OCI-LY1 (cell line): ENCODE measurements at regions not wholly inside any gene's neighbourhood (a gene's known extent, or its start where the extent isn't known, plus 50 kb on each side); places are given as distances from the start of the nearest gene placed in this dataset.
"Not testable (repeated sequence)": the region's sequence is repeated elsewhere in the genome, so short reads cannot be mapped to it uniquely, and the experiment has no call there.

ENCODE experiments used
- H2AFZ ChIP-seq: fragments of 200-600 bp; sonication (generic), shearing (Covaris generic); 2 replicates; pipeline ENCODE4 v1.6.0; 2014; ENCODE audit warnings: antibody characterized with exemption, mild to moderate bottlenecking, low read length
- H3F3A ChIP-seq: fragments of 200-600 bp; sonication (generic), shearing (Covaris generic); 2 replicates; pipeline ENCODE4 v1.6.0; 2014; ENCODE audit warnings: mild to moderate bottlenecking, antibody characterized with exemption, low read length, moderate library complexity; ENCODE audit not compliant: insufficient read depth
- H3K27ac ChIP-seq: fragments of 200-600 bp; sonication (generic); 2 replicates; pipeline ENCODE4 v1.5.1; 2014; ENCODE audit warnings: low read length, mixed run types, mild to moderate bottlenecking, low read depth; ENCODE audit not compliant: poor library complexity, severe bottlenecking
- H3K27me3 ChIP-seq: fragments of 200-600 bp; sonication (generic); 2 replicates; pipeline ENCODE4 v1.6.0; 2014; ENCODE audit warnings: antibody characterized with exemption, mild to moderate bottlenecking, low read length, moderate library complexity; ENCODE audit not compliant: insufficient read depth
- H3K36me3 ChIP-seq: fragments of 200-600 bp; sonication (generic); 2 replicates; pipeline ENCODE4 v1.6.1; 2014; ENCODE audit warnings: mild to moderate bottlenecking, antibody characterized with exemption, low read length, moderate library complexity, mixed read lengths; ENCODE audit not compliant: insufficient read depth
- H3K4me1 ChIP-seq: fragments of 200-600 bp; sonication (generic); 2 replicates; pipeline ENCODE4 v1.5.1; 2014; ENCODE audit warnings: mild to moderate bottlenecking, low read length, moderate library complexity; ENCODE audit not compliant: insufficient read depth, severe bottlenecking
- H3K4me2 ChIP-seq: fragments of 200-600 bp; sonication (generic), shearing (Covaris generic); 2 replicates; pipeline ENCODE4 v1.6.1; 2014; ENCODE audit warnings: low read length
- H3K4me3 ChIP-seq: fragments of 200-600 bp; sonication (generic); 2 replicates; pipeline ENCODE4 v1.5.1; 2014; ENCODE audit warnings: low read length, low read depth, mild to moderate bottlenecking, mixed read lengths; ENCODE audit not compliant: poor library complexity, severe bottlenecking
- H3K79me2 ChIP-seq: fragments of 200-600 bp; shearing (Covaris generic); 2 replicates; pipeline ENCODE4 v1.6.1; 2016; ENCODE audit warnings: mixed run types, low read length, mixed read lengths; ENCODE audit not compliant: insufficient read depth
- H3K9ac ChIP-seq: fragments of 200-600 bp; sonication (generic), shearing (Covaris generic); 2 replicates; pipeline ENCODE4 v1.6.1; 2014; ENCODE audit warnings: mild to moderate bottlenecking, low read length, mixed read lengths
- H3K9me2 ChIP-seq: fragments of 200-600 bp; sonication (generic), shearing (Covaris generic); 2 replicates; pipeline ENCODE4 v1.6.1; 2014; ENCODE audit warnings: low read depth, mild to moderate bottlenecking, low read length, mixed read lengths
- H3K9me3 ChIP-seq: fragments of 200-600 bp; shearing (Covaris generic); 2 replicates; pipeline ENCODE4 v1.6.1; 2014; ENCODE audit warnings: low read length, mixed read lengths
- H4K20me1 ChIP-seq: fragments of 200-600 bp; sonication (generic), shearing (Covaris generic); 2 replicates; pipeline ENCODE4 v1.6.0; 2016; ENCODE audit warnings: mild to moderate bottlenecking, low read length; ENCODE audit not compliant: insufficient read depth
- CTCF ChIP-seq: fragments of 200-600 bp; sonication (generic), shearing (Covaris generic); IDR thresholded peaks from 2 replicates; pipeline ENCODE4 v1.5.1; 2017; ENCODE audit warnings: mild to moderate bottlenecking, antibody characterized with exemption, low read length, moderate library complexity, mixed read lengths
- EZH2 ChIP-seq: fragments of 200-600 bp; sonication (generic), shearing (Covaris generic); IDR thresholded peaks from 2 replicates; pipeline ENCODE4 v1.8.0; 2017; ENCODE audit warnings: borderline replicate concordance, mixed run types, mild to moderate bottlenecking, antibody characterized with exemption, low read length, moderate library complexity, mixed read lengths

GRCh38 chr14:43406931-43407330, 1100.2 kb downstream of the FSCB start:
- Histone ChIP-seq H3K36me3 (no peaks in the 10 kb centered on the region), H3K9me3 (0 out of 2 replicates have a peak, but pooled peaks cover 2% of the 10 kb centered on the region), H3K9ac (no peak overlapping the region), H3K4me3 (no peak overlapping the region), H3K27ac (no peak overlapping the region), H2AFZ (no peak overlapping the region), H3F3A (no peaks in the 10 kb centered on the region), H3K79me2 (no peaks in the 10 kb centered on the region), H3K4me1 (no peaks in the 10 kb centered on the region), H3K9me2 (no peaks in the 10 kb centered on the region), H3K27me3 (no peaks in the 10 kb centered on the region), H4K20me1 (no peaks in the 10 kb centered on the region), H3K4me2 (no peak overlapping the region)
- TF ChIP-seq CTCF (no peak), EZH2 (no peak)

GRCh38 chr14:43399289-43399688, 1107.8 kb downstream of the FSCB start:
- H3K9me3 ChIP-seq, result 0 out of 2 replicates have a peak, but pooled peaks cover 2% of the 10 kb centered on the region
- H3K27ac ChIP-seq, result no peak overlapping the region
- H3K4me1 ChIP-seq, result no peaks in the 10 kb centered on the region
- no peaks in the 10 kb centered on the region for H3F3A ChIP-seq
- H4K20me1 ChIP-seq, result no peaks in the 10 kb centered on the region
- no peak overlapping the region for H2AFZ ChIP-seq
- no peak overlapping the region for H3K4me3 ChIP-seq
- TF ChIP-seq CTCF, result no peak
- no peak overlapping the region for H3K4me2 ChIP-seq
- H3K36me3 ChIP-seq, result no peaks in the 10 kb centered on the region
- no peaks in the 10 kb centered on the region for H3K9me2 ChIP-seq
- no peaks in the 10 kb centered on the region for H3K79me2 ChIP-seq
- H3K27me3 ChIP-seq, result no peaks in the 10 kb centered on the region
- H3K9ac ChIP-seq, result no peak overlapping the region

DNA sequence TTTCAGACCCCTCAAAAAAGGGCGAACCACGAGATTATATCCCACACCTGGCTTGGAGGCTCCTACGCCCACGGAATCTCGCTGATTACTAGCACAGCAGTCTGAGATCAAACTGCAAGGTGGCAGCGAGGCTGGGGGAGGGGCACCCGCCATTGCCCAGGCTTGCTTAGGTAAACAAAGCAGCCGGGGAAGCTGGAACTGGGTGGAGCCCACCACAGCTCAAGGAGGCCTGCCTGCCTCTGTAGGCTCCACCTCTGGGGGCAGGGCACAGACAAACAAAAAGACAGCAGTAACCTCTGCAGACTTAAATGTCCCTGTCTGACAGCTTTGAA, 1136.6 kb downstream of the FSCB start:
- not testable (repeated sequence) for H3K4me3 ChIP-seq, H4K20me1 ChIP-seq, H3K4me1 ChIP-seq, H3K9me2 ChIP-seq, H3K4me2 ChIP-seq, H3K9me3 ChIP-seq, H3K36me3 ChIP-seq, H2AFZ ChIP-seq, H3F3A ChIP-seq, H3K27me3 ChIP-seq, H3K9ac ChIP-seq, H3K27ac ChIP-seq, H3K79me2 ChIP-seq

- Histone ChIP-seq H3K4me3 (no peak overlapping the region), H3F3A (no peaks in the 10 kb centered on the region; the same call in 1 of the 2 replicates), H3K79me2 (no peaks in the 10 kb centered on the region), H3K36me3 (no peaks in the 10 kb centered on the region), H3K9me2 (no peaks in the 10 kb centered on the region), H3K9me3 (no peaks in the 10 kb centered on the region), H2AFZ (no peak overlapping the region), H3K4me1 (no peaks in the 10 kb centered on the region), H3K9ac (no peak overlapping the region), H3K27ac (no peak overlapping the region), H3K27me3 (no peaks in the 10 kb centered on the region), H3K4me2 (no peak overlapping the region), H4K20me1 (no peaks in the 10 kb centered on the region)
- TF ChIP-seq EZH2 (no peak), CTCF (no peak)
These were observed 1137.1 kb downstream of the FSCB start for GRCh38 chr14:43369710-43370564.
